Ovary (tissue), 3 donors: ENCODE measurements at regions not wholly inside any gene's neighbourhood (a gene's known extent, or its start where the extent isn't known, plus 50 kb on each side); places are given as distances from the start of the nearest gene placed in this dataset.

Experiments
- EP300 ChIP-seq: sonication (generic); formaldehyde crosslinking; IDR thresholded peaks from one replicate; pipeline ENCODE4 v1.6.1; 2017; ENCODE audit warnings: antibody characterized with exemption
- POLR2A ChIP-seq: fragments of 450-650 bp; IDR thresholded peaks from one replicate; pipeline ENCODE4 v1.6.1; 2017; ENCODE audit warnings: antibody characterized with exemption, mild to moderate bottlenecking, moderate library complexity
- TF ChIP-seq, protein P1 (sequence below), 3 donors: fragments of 450-650 bp in 2 of 3; fragments of 200-600 bp in 1 of 3; IDR thresholded peaks; one replicate each; pipeline versions ENCODE4 v1.5.1 to v1.8.0; 2016 to 2022; ENCODE audit warnings: antibody characterized with exemption in 3 of 3, mild to moderate bottlenecking in 1 of 3
- donor health status: DM: no; HTN: no; CAD: no.

DNA sequence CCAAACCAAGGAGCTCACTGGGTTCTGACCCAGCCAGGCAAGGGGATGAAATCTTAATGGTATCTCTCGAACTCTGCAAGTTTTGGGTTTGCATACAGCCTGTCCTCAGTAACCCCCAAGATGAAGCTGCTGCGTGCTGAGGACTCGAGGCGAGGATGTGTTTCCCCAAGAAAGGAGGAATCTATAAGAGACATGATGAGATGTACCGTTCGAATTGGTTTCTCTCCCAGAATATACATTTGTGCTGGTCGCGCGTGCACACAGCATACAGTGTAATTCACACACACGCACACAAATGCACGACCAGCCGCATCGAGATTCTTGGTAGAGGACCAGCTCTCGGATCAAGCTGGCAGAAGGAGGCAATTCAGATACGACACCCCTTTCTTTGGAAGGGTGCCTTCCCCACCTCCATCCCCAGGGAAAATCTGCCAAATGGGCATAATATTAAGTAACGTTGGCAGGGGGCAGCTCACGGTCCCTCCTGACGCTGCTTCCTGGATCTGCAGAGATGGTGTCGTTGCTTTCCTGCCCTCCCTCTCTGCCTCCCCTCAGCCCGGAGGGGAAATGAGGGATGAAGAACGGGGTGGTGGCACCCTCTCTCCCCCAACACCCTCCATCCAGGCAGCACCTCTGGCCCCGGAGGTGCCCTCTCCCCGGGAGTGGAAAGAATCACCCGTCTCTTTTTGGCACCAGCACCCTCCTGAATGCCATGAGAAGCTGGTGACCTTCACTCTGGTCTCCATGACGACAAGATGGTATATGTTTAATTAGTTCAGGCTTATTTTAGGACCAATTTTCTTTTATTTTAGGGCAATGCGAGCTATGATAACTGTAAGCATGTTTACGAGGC lies 310.2 kb downstream of the ZNF536 start:
- TF ChIP-seq, protein P1, sequence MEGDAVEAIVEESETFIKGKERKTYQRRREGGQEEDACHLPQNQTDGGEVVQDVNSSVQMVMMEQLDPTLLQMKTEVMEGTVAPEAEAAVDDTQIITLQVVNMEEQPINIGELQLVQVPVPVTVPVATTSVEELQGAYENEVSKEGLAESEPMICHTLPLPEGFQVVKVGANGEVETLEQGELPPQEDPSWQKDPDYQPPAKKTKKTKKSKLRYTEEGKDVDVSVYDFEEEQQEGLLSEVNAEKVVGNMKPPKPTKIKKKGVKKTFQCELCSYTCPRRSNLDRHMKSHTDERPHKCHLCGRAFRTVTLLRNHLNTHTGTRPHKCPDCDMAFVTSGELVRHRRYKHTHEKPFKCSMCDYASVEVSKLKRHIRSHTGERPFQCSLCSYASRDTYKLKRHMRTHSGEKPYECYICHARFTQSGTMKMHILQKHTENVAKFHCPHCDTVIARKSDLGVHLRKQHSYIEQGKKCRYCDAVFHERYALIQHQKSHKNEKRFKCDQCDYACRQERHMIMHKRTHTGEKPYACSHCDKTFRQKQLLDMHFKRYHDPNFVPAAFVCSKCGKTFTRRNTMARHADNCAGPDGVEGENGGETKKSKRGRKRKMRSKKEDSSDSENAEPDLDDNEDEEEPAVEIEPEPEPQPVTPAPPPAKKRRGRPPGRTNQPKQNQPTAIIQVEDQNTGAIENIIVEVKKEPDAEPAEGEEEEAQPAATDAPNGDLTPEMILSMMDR (IDR thresholded peaks at IDR 0.05), result no peak
- no peak for TF ChIP-seq EP300
- no peak for TF ChIP-seq POLR2A
